Colonic mucosa (tissue), 4 donors: ENCODE measurements at regions not wholly inside any gene's neighbourhood (a gene's known extent, or its start where the extent isn't known, plus 50 kb on each side); places are given as distances from the start of the nearest gene placed in this dataset.

ENCODE experiments used
- DNase-seq: peaks from one replicate; pipeline ENCODE4 v3.0.0-alpha.2; 2020
- H3K27ac ChIP-seq: fragments of 200-600 bp; one replicate; pipeline ENCODE4 v1.8.0; 2021
- H3K27me3 ChIP-seq: fragments of 200-600 bp; one replicate; pipeline ENCODE4 v1.8.0; 2021
- H3K36me3 ChIP-seq: fragments of 200-600 bp; one replicate; pipeline ENCODE4 v1.8.0; 2021
- H3K4me1 ChIP-seq: fragments of 200-600 bp; one replicate; pipeline ENCODE4 v1.8.0; 2021; ENCODE audit warnings: mild to moderate bottlenecking
- H3K4me3 ChIP-seq: fragments of 200-600 bp; one replicate; pipeline ENCODE4 v1.8.0; 2021
- H3K9ac ChIP-seq, 2 donors: one replicate each; pipeline ENCODE4 v1.7.0; 2013; ENCODE audit warnings: control low read depth in 2 of 2, low read depth in 2 of 2, low read length in 2 of 2
- H3K9me3 ChIP-seq: fragments of 200-600 bp; one replicate; pipeline ENCODE4 v1.8.0; 2021
- CTCF ChIP-seq: fragments of 200-600 bp; IDR thresholded peaks from one replicate; pipeline ENCODE4 v1.8.0; 2022; ENCODE audit warnings: antibody characterized with exemption, mild to moderate bottlenecking
- intact Hi-C: fragments of 100-400 bp; cut with DNase I; formaldehyde crosslinking; loops from one replicate; pipeline ENCODE4 v1.14.1; 2022
- donor health status: healthy.
- donor health status: DM: no; HTN: no; CAD: no.
- donor health status: DM: no; HTN: no; CAD: no.

- Histone ChIP-seq H3K27ac (no peak overlapping the region), H3K4me1 (no peaks in the 10 kb centered on the region), H3K4me3 (no peak overlapping the region), H3K9ac (no peak overlapping the region), H3K9me3 (no peaks in the 10 kb centered on the region), H3K27me3 (no peaks in the 10 kb centered on the region), H3K36me3 (no peaks in the 10 kb centered on the region)
- intact Hi-C loops: no loop called here
- no peak for TF ChIP-seq CTCF
- no peak for DNase-seq
These were observed 164.6 kb upstream of the KCND2 start for GRCh38 chr7:120108376-120108775.

DNA sequence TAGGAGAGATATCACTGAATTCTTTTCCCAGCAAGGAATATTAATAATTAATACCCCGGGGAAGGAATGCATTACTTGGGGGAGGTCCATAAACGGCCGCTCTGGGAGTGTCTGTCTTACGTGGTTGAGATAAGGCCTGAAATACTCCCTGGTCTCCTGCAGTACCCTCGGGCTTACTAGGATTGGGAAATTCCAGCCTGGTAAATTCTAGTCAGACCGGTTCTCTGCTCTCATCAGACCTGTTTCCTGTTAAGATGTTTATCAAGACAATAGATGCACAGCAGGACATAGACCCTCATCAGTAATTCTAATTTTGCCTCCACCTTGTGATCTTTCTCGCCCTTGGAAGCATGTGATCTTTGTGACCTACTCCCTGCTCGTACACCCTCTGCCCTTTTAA, 162.8 kb upstream of the KCND2 start:
- intact Hi-C loops: no loop called here
- no peak overlapping the region for H3K4me3 ChIP-seq
- H3K27ac ChIP-seq: no peak overlapping the region
- TF ChIP-seq CTCF: no peak
- no peaks in the 10 kb centered on the region for H3K27me3 ChIP-seq
- no peaks in the 10 kb centered on the region for H3K9me3 ChIP-seq
- H3K36me3 ChIP-seq: no peaks in the 10 kb centered on the region
- H3K9ac ChIP-seq: no peak overlapping the region
- no peaks in the 10 kb centered on the region for H3K4me1 ChIP-seq
- DNase-seq: no peak

GRCh38 chr7:120114626-120115025, 158.3 kb upstream of the KCND2 start:
- DNase-seq: no peak
- Histone ChIP-seq H3K9me3 (no peaks in the 10 kb centered on the region), H3K9ac (no peak overlapping the region), H3K27me3 (no peaks in the 10 kb centered on the region), H3K4me3 (no peak overlapping the region), H3K4me1 (no peaks in the 10 kb centered on the region), H3K27ac (no peak overlapping the region), H3K36me3 (no peaks in the 10 kb centered on the region)
- no peak for TF ChIP-seq CTCF
- intact Hi-C loops: no loop called here

DNA sequence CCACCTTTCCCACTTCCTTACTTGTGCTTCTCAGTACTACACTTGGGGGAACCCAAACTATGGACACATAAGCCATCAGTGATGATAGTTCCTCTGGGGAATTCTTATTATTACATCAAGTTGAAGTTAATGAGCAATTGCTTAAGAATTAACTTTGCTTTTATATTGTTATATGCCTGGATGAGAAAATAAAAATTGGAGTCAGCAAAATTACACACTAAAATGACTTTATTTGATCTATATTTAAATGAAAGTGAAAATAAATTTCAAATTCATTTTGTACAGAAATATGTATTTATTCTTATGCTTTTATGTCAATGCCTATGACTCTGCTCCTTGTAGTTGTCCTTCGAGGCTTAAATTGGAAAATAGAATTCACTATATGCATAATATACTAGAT, 149.4 kb upstream of the KCND2 start:
- Histone ChIP-seq H3K27ac (no peak overlapping the region), H3K9me3 (no peaks in the 10 kb centered on the region)
- intact Hi-C loops: no loop called here

GRCh38 chr7:120131096-120131839, 141.7 kb upstream of the KCND2 start:
- DNase-seq: no peak
- H3K9ac ChIP-seq: no peak overlapping the region
- intact Hi-C loops: no loop called here

More for the DNA sequence above, 149.4 kb upstream of the KCND2 start:
- no peak for DNase-seq
- H3K4me3 ChIP-seq: no peak overlapping the region
- TF ChIP-seq CTCF: no peak
- no peak overlapping the region for H3K9ac ChIP-seq
- H3K27me3 ChIP-seq: no peaks in the 10 kb centered on the region
- no peaks in the 10 kb centered on the region for H3K36me3 ChIP-seq
- H3K4me1 ChIP-seq: no peaks in the 10 kb centered on the region

More at GRCh38 chr7:120131096-120131839, 141.7 kb upstream of the KCND2 start:
- Histone ChIP-seq H3K36me3 (no peaks in the 10 kb centered on the region), H3K4me1 (no peaks in the 10 kb centered on the region), H3K9me3 (no peaks in the 10 kb centered on the region), H3K27me3 (no peaks in the 10 kb centered on the region), H3K4me3 (no peak overlapping the region), H3K27ac (no peak overlapping the region)
- TF ChIP-seq CTCF: no peak
